Loucy (cell line): ENCODE measurements at regions not wholly inside any gene's neighbourhood (a gene's known extent, or its start where the extent isn't known, plus 50 kb on each side); places are given as distances from the start of the nearest gene placed in this dataset.

ENCODE experiments used
- CTCF ChIP-seq: fragments of 200-600 bp; sonication (generic); conservative IDR thresholded peaks from 2 replicates; pipeline ENCODE4 v1.5.1; 2014; ENCODE audit warnings: mild to moderate bottlenecking, antibody characterized with exemption, low read length
- EZH2phosphoT487 ChIP-seq: fragments of 200-600 bp; IDR thresholded peaks from 2 replicates; pipeline ENCODE4 v1.6.1; 2018; ENCODE audit warnings: antibody characterized with exemption, mild to moderate bottlenecking, moderate library complexity, borderline replicate concordance

GRCh38 chr11:92125321-92125720 is 99.3 kb upstream of the FAT3 start:
- TF ChIP-seq CTCF (no peak), EZH2phosphoT487 (no peak)
